BLaER1 treated with 17β-estradiol and CSF1 and Interleukin-3, amounts not matched to agents 10 nM and 100 nM (cell line): ENCODE measurements at regions not wholly inside any gene's neighbourhood (a gene's known extent, or its start where the extent isn't known, plus 50 kb on each side); places are given as distances from the start of the nearest gene placed in this dataset.

Source experiments
- H3K27ac ChIP-seq, 11 experiments: shearing (Covaris generic); formaldehyde crosslinking; 2 replicates each; pipeline ENCODE4 v1.8.1; 2022
- H3K27me3 ChIP-seq, 11 experiments: shearing (Covaris generic); formaldehyde crosslinking; 2 replicates each; pipeline ENCODE4 v1.8.1; 2022
- H3K36me3 ChIP-seq, 11 experiments: shearing (Covaris generic); formaldehyde crosslinking; 2 replicates each; pipeline ENCODE4 v1.8.1; 2022
- H3K4me1 ChIP-seq, 10 experiments: shearing (Covaris generic); formaldehyde crosslinking; 2 replicates each; pipeline ENCODE4 v1.8.1; 2022
- H3K4me2 ChIP-seq, 11 experiments: shearing (Covaris generic); formaldehyde crosslinking; 2 replicates each; pipeline ENCODE4 v1.8.1; 2022
- H3K4me3 ChIP-seq, 10 experiments: shearing (Covaris generic); formaldehyde crosslinking; 2 replicates each; pipeline ENCODE4 v1.8.1; 2022
- H3K9ac ChIP-seq, 11 experiments: shearing (Covaris generic); formaldehyde crosslinking; 2 replicates each; pipeline ENCODE4 v1.8.1; 2022
- H3K9me3 ChIP-seq, 11 experiments: shearing (Covaris generic); formaldehyde crosslinking; replicated peaks in 1 of 11; 2 replicates each; pipeline ENCODE4 v1.8.1; 2022
- H4K20me1 ChIP-seq, 11 experiments: shearing (Covaris generic); formaldehyde crosslinking; 2 replicates each; pipeline ENCODE4 v1.8.1; 2022
- Cebpa-rat ChIP-seq, 11 experiments: shearing (Covaris generic); IDR thresholded peaks; 2 replicates each; pipeline ENCODE4 v1.8.1; 2022

- Histone ChIP-seq H4K20me1 (no peaks in the 10 kb centered on the region), H3K4me2 (no peak overlapping the region), H3K9me3 (no peaks in the 10 kb centered on the region), H3K27me3 (no peaks in the 10 kb centered on the region), H3K9ac (no peak overlapping the region), H3K4me1 (no peaks in the 10 kb centered on the region), H3K36me3 (no peaks in the 10 kb centered on the region), H3K4me3 (no peak overlapping the region), H3K27ac (no peak overlapping the region)
- no peak for TF ChIP-seq Cebpa-rat (IDR thresholded peaks at IDR 0.05)
Measured at GRCh38 chr2:65536596-65536995, 104.2 kb upstream of the SPRED2 start.

- Histone ChIP-seq H3K9me3 (no peaks in the 10 kb centered on the region), H3K4me2 (no peak overlapping the region), H3K27ac (no peak overlapping the region), H3K4me3 (no peak overlapping the region), H3K9ac (no peak overlapping the region), H4K20me1 (no peaks in the 10 kb centered on the region), H3K4me1 (no peaks in the 10 kb centered on the region), H3K27me3 (no peaks in the 10 kb centered on the region), H3K36me3 (no peaks in the 10 kb centered on the region)
- TF ChIP-seq Cebpa-rat (IDR thresholded peaks at IDR 0.05), result no peak
Measured at GRCh38 chr2:65532937-65533336, 100.5 kb upstream of the SPRED2 start.

- H3K4me1 ChIP-seq, result no peaks in the 10 kb centered on the region
- TF ChIP-seq Cebpa-rat (IDR thresholded peaks at IDR 0.05), result no peak
- no peaks in the 10 kb centered on the region for H4K20me1 ChIP-seq
- H3K36me3 ChIP-seq, result no peaks in the 10 kb centered on the region
- no peaks in the 10 kb centered on the region for H3K9me3 ChIP-seq
- H3K9ac ChIP-seq, result no peak overlapping the region
- H3K4me2 ChIP-seq, result no peak overlapping the region
- H3K27me3 ChIP-seq, result no peaks in the 10 kb centered on the region
- H3K4me3 ChIP-seq, result no peak overlapping the region
- H3K27ac ChIP-seq, result no peak overlapping the region
Measured at GRCh38 chr2:65532326-65532725, 99.9 kb upstream of the SPRED2 start.

GRCh38 chr2:65530547-65531320 is 98.3 kb upstream of the SPRED2 start:
- no peak overlapping the region for H3K4me3 ChIP-seq
- no peak overlapping the region for H3K9ac ChIP-seq
- H3K9me3 ChIP-seq, result no peaks in the 10 kb centered on the region
- no peak for TF ChIP-seq Cebpa-rat (IDR thresholded peaks at IDR 0.05)
- H4K20me1 ChIP-seq, result no peaks in the 10 kb centered on the region
- no peaks in the 10 kb centered on the region for H3K4me1 ChIP-seq
- no peaks in the 10 kb centered on the region for H3K36me3 ChIP-seq
- H3K27ac ChIP-seq, result no peak overlapping the region
- no peaks in the 10 kb centered on the region for H3K27me3 ChIP-seq
- no peak overlapping the region for H3K4me2 ChIP-seq

GRCh38 chr2:65529419-65529818 is 97.0 kb upstream of the SPRED2 start:
- H3K4me2 ChIP-seq, result no peak overlapping the region
- no peaks in the 10 kb centered on the region for H3K36me3 ChIP-seq
- H3K27ac ChIP-seq, result no peak overlapping the region
- H4K20me1 ChIP-seq, result no peaks in the 10 kb centered on the region
- H3K4me1 ChIP-seq, result peaks cover 0 to 4% (median 0%) of the 10 kb centered on the region in 10 experiments; a peak in 2 of 20 replicates
- H3K9me3 ChIP-seq, result no peaks in the 10 kb centered on the region
- no peaks in the 10 kb centered on the region for H3K27me3 ChIP-seq
- no peak overlapping the region for H3K4me3 ChIP-seq
- TF ChIP-seq Cebpa-rat (IDR thresholded peaks at IDR 0.05), result no peak
- no peak overlapping the region for H3K9ac ChIP-seq

GRCh38 chr2:65528241-65528574 is 95.8 kb upstream of the SPRED2 start:
- H3K4me1 ChIP-seq, result peaks cover 0 to 4% (median 0%) of the 10 kb centered on the region in 10 experiments; a peak in 2 of 20 replicates
- H4K20me1 ChIP-seq, result no peaks in the 10 kb centered on the region
- no peaks in the 10 kb centered on the region for H3K27me3 ChIP-seq
- TF ChIP-seq Cebpa-rat (IDR thresholded peaks at IDR 0.05), result no peak
- no peak overlapping the region for H3K4me3 ChIP-seq
- H3K9me3 ChIP-seq, result 0 out of 22 replicates have a peak, but pooled peaks cover 0 to under 1% (median 0%) of the 10 kb centered on the region in 11 experiments
- no peak overlapping the region for H3K9ac ChIP-seq
- no peak overlapping the region for H3K27ac ChIP-seq
- H3K4me2 ChIP-seq, result no peak overlapping the region
- H3K36me3 ChIP-seq, result no peaks in the 10 kb centered on the region

GRCh38 chr2:65527451-65528240 is 95.2 kb upstream of the SPRED2 start:
- Histone ChIP-seq H3K27me3 (no peaks in the 10 kb centered on the region), H3K9ac (no peak overlapping the region), H3K9me3 (0 out of 22 replicates have a peak, but pooled peaks cover 0 to 6% (median 0%) of the 10 kb centered on the region in 11 experiments), H3K4me1 (peaks cover 0 to 4% (median 0%) of the 10 kb centered on the region in 10 experiments; a peak in 2 of 20 replicates), H3K36me3 (no peaks in the 10 kb centered on the region), H4K20me1 (no peaks in the 10 kb centered on the region), H3K27ac (no peak overlapping the region), H3K4me2 (no peak overlapping the region), H3K4me3 (no peak overlapping the region)
- TF ChIP-seq Cebpa-rat (IDR thresholded peaks at IDR 0.05), result no peak

GRCh38 chr2:65525616-65526231 is 93.3 kb upstream of the SPRED2 start:
- H3K9ac ChIP-seq, result no peak overlapping the region
- no peaks in the 10 kb centered on the region for H3K27me3 ChIP-seq
- no peak overlapping the region for H3K4me3 ChIP-seq
- no peak overlapping the region for H3K4me2 ChIP-seq
- H3K36me3 ChIP-seq, result no peaks in the 10 kb centered on the region
- TF ChIP-seq Cebpa-rat (IDR thresholded peaks at IDR 0.05), result no peak
- H4K20me1 ChIP-seq, result no peaks in the 10 kb centered on the region
- peaks cover 0 to 9% (median under 1%) of the 10 kb centered on the region in 11 experiments; a peak in 6 of 22 replicates for H3K9me3 ChIP-seq
- peaks cover 0 to 4% (median 0%) of the 10 kb centered on the region in 10 experiments; a peak in 2 of 20 replicates for H3K4me1 ChIP-seq
- no peak overlapping the region for H3K27ac ChIP-seq

GRCh38 chr2:65522922-65523321 is 90.5 kb upstream of the SPRED2 start:
- Histone ChIP-seq H3K4me3 (no peak overlapping the region), H3K9ac (no peak overlapping the region), H3K36me3 (no peaks in the 10 kb centered on the region), H3K9me3 (peaks cover 8 to 24% (median 14%) of the 10 kb centered on the region in 11 experiments; a peak in 18 of 22 replicates), H4K20me1 (no peaks in the 10 kb centered on the region), H3K27me3 (no peaks in the 10 kb centered on the region), H3K4me2 (no peak overlapping the region), H3K4me1 (peaks cover 0 to 4% (median 0%) of the 10 kb centered on the region in 10 experiments; a peak in 2 of 20 replicates), H3K27ac (no peak overlapping the region)
- no peak for TF ChIP-seq Cebpa-rat (IDR thresholded peaks at IDR 0.05)
